ENCODE measurements at regions not wholly inside any gene's neighbourhood (a gene's known extent, or its start where the extent isn't known, plus 50 kb on each side); places are given as distances from the start of the nearest gene placed in this dataset.

GRCh38 chr9:105023788-105024187 is 95.8 kb upstream of the ABCA1 start:
- TF ChIP-seq, protein P1, sequence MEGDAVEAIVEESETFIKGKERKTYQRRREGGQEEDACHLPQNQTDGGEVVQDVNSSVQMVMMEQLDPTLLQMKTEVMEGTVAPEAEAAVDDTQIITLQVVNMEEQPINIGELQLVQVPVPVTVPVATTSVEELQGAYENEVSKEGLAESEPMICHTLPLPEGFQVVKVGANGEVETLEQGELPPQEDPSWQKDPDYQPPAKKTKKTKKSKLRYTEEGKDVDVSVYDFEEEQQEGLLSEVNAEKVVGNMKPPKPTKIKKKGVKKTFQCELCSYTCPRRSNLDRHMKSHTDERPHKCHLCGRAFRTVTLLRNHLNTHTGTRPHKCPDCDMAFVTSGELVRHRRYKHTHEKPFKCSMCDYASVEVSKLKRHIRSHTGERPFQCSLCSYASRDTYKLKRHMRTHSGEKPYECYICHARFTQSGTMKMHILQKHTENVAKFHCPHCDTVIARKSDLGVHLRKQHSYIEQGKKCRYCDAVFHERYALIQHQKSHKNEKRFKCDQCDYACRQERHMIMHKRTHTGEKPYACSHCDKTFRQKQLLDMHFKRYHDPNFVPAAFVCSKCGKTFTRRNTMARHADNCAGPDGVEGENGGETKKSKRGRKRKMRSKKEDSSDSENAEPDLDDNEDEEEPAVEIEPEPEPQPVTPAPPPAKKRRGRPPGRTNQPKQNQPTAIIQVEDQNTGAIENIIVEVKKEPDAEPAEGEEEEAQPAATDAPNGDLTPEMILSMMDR (conservative IDR thresholded peaks at IDR 0.05) = no peak
- Mint-ChIP-seq H3K27me3 (ENCODE audit: insufficient read depth) (no peaks in the 10 kb centered on the region), H3K4me1 (no peaks in the 10 kb centered on the region), H3K27ac (no peak overlapping the region), H3K4me3 (no peak overlapping the region), H3K9me3 (no peaks in the 10 kb centered on the region), H3K36me3 (ENCODE audit: low read depth) (no peaks in the 10 kb centered on the region)
- no peak overlapping the region for H3K9ac ChIP-seq (ENCODE audit: extremely low read depth, low read length, poor library complexity, severe bottlenecking)
- H3K27ac ChIP-seq (ENCODE audit: low read depth, low read length) = no peak overlapping the region
- no peak for DNase-seq
- WGBS, 2 experiments (ENCODE audit: insufficient coverage in 1 of 2, insufficient read length in 1 of 2) = 94 to 100% methylated on average over 1 of the region's 1 CpG
- no peaks in the 10 kb centered on the region for H3K4me1 ChIP-seq (ENCODE audit: control insufficient read depth, insufficient read depth, low read length)
- H3K36me3 ChIP-seq (ENCODE audit: control insufficient read depth, insufficient read depth, low read length) = no peaks in the 10 kb centered on the region
- H3K9me3 ChIP-seq (ENCODE audit: control insufficient read depth, low read length) = no peaks in the 10 kb centered on the region
- no peak overlapping the region for H3K4me3 ChIP-seq (ENCODE audit: low read length)
- no peaks in the 10 kb centered on the region for H3K27me3 ChIP-seq (ENCODE audit: control insufficient read depth, insufficient read depth, low read length, poor library complexity, severe bottlenecking)

DNA sequence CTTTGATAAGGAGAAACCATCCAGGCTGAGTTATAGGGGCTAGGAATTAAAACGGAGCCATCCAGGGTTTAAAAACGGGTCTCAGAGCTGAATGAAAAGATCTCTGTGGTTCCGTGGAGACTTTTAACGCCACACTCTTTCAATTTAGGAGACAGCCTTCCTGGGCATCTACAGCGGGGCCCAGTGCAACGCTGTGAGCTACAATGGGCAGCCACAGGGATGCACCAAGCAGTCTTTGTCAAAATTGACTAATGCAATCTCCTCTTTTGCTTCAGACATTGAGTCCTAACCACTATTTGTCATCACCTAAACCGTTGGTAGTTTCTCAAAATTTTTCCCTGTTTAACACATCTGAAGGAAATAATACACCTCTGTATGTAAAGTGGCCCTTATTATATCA is 96.6 kb upstream of the ABCA1 start:
- no peak overlapping the region for H3K27ac Mint-ChIP-seq
- H3K27me3 ChIP-seq (ENCODE audit: control insufficient read depth, insufficient read depth, low read length, poor library complexity, severe bottlenecking) = no peaks in the 10 kb centered on the region
- H3K4me3 ChIP-seq (ENCODE audit: low read length) = no peak overlapping the region
- no peak for DNase-seq
- H3K4me3 Mint-ChIP-seq = no peak overlapping the region
- H3K27ac ChIP-seq (ENCODE audit: low read depth, low read length) = no peak overlapping the region
- H3K4me1 Mint-ChIP-seq = no peaks in the 10 kb centered on the region
- no peaks in the 10 kb centered on the region for H3K9me3 Mint-ChIP-seq
- H3K27me3 Mint-ChIP-seq (ENCODE audit: insufficient read depth) = no peaks in the 10 kb centered on the region
- TF ChIP-seq, protein P1 (conservative IDR thresholded peaks at IDR 0.05) = no peak
- 70 to 80% methylated on average over 5 to 7 of the region's 7 CpGs for WGBS, 2 experiments (ENCODE audit: insufficient coverage in 1 of 2, insufficient read length in 1 of 2)
- no peaks in the 10 kb centered on the region for H3K36me3 ChIP-seq (ENCODE audit: control insufficient read depth, insufficient read depth, low read length)
- H3K9me3 ChIP-seq (ENCODE audit: control insufficient read depth, low read length) = no peaks in the 10 kb centered on the region
- H3K4me1 ChIP-seq (ENCODE audit: control insufficient read depth, insufficient read depth, low read length) = no peaks in the 10 kb centered on the region
- no peak overlapping the region for H3K9ac ChIP-seq (ENCODE audit: extremely low read depth, low read length, poor library complexity, severe bottlenecking)
- H3K36me3 Mint-ChIP-seq (ENCODE audit: low read depth) = no peaks in the 10 kb centered on the region

- Histone ChIP-seq H3K4me3 (ENCODE audit: low read length) (no peak overlapping the region), H3K4me1 (ENCODE audit: control insufficient read depth, insufficient read depth, low read length) (no peaks in the 10 kb centered on the region), H3K9me3 (ENCODE audit: control insufficient read depth, low read length) (no peaks in the 10 kb centered on the region), H3K27me3 (ENCODE audit: control insufficient read depth, insufficient read depth, low read length, poor library complexity, severe bottlenecking) (no peaks in the 10 kb centered on the region), H3K9ac (ENCODE audit: extremely low read depth, low read length, poor library complexity, severe bottlenecking) (no peak overlapping the region), H3K36me3 (ENCODE audit: control insufficient read depth, insufficient read depth, low read length) (no peaks in the 10 kb centered on the region), H3K27ac (ENCODE audit: low read depth, low read length) (no peak overlapping the region)
- Mint-ChIP-seq H3K4me1 (no peaks in the 10 kb centered on the region), H3K4me3 (no peak overlapping the region), H3K27me3 (ENCODE audit: insufficient read depth) (no peaks in the 10 kb centered on the region), H3K36me3 (ENCODE audit: low read depth) (no peaks in the 10 kb centered on the region), H3K27ac (no peak overlapping the region), H3K9me3 (no peaks in the 10 kb centered on the region)
- WGBS, 2 experiments (ENCODE audit: insufficient coverage in 1 of 2, insufficient read length in 1 of 2) = 50 to 77% methylated on average over 1 of the region's 1 CpG
- DNase-seq = no peak
- TF ChIP-seq, protein P1 (conservative IDR thresholded peaks at IDR 0.05) = no peak
These were observed 98.5 kb upstream of the ABCA1 start for GRCh38 chr9:105026451-105026850.

Data from endodermal cell (in vitro differentiated cells).